Stimulated activated CD4-positive, alpha-beta T cell treated with anti-CD3 and anti-CD28 coated beads, TNF-alpha, amount 100 ng/mL, for 4 hours (primary cell): ENCODE measurements at regions not wholly inside any gene's neighbourhood (a gene's known extent, or its start where the extent isn't known, plus 50 kb on each side); places are given as distances from the start of the nearest gene placed in this dataset.
A peak's percentile ranks its signal among the peaks of the same experiment; 100 is the strongest.

Experiments used
- DNase-seq, 3 experiments: peaks; one replicate each; pipeline ENCODE4 v3.0.0-alpha.2; 2020; ENCODE audit warnings: low read depth in 3 of 3

- DNase-seq: peak in 1 of 3 experiments; percentile 7
These were observed 518.5 kb downstream of the CD83 start for GRCh38 chr6:14635934-14636591.

GRCh38 chr6:14638435-14638905 is 520.9 kb downstream of the CD83 start:
- DNase-seq: no peak

- DNase-seq: no peak
These were observed 521.6 kb downstream of the CD83 start for GRCh38 chr6:14638906-14639761.

- DNase-seq: no peak
These were observed 522.5 kb downstream of the CD83 start for GRCh38 chr6:14639983-14640599.

GRCh38 chr6:14640631-14641030 is 523.1 kb downstream of the CD83 start:
- DNase-seq: no peak

GRCh38 chr6:14641423-14642135 is 524.0 kb downstream of the CD83 start:
- no peak for DNase-seq

GRCh38 chr6:14642136-14642505 is 524.5 kb downstream of the CD83 start:
- no peak for DNase-seq

GRCh38 chr6:14642842-14643241 is 525.3 kb downstream of the CD83 start:
- no peak for DNase-seq

- DNase-seq: no peak
These were observed 526.8 kb downstream of the CD83 start for GRCh38 chr6:14644381-14644780.

GRCh38 chr6:14645221-14645620 is 527.6 kb downstream of the CD83 start:
- no peak for DNase-seq

GRCh38 chr6:14645841-14646240 is 528.3 kb downstream of the CD83 start:
- DNase-seq: no peak

GRCh38 chr6:14646371-14646770 is 528.8 kb downstream of the CD83 start:
- no peak for DNase-seq

- DNase-seq: no peak
These were observed 529.8 kb downstream of the CD83 start for GRCh38 chr6:14647357-14647756.

- DNase-seq: no peak
These were observed 535.0 kb downstream of the CD83 start for GRCh38 chr6:14652536-14652935.

GRCh38 chr6:14655201-14656061 is 537.9 kb downstream of the CD83 start:
- no peak for DNase-seq

GRCh38 chr6:14656078-14656521 is 538.5 kb downstream of the CD83 start:
- DNase-seq: no peak

GRCh38 chr6:14656649-14657048 is 539.1 kb downstream of the CD83 start:
- DNase-seq: no peak

- DNase-seq: no peak
These were observed 540.5 kb downstream of the CD83 start for GRCh38 chr6:14658030-14658429.

GRCh38 chr6:14658886-14659561 is 541.5 kb downstream of the CD83 start:
- no peak for DNase-seq

- no peak for DNase-seq
These were observed 542.3 kb downstream of the CD83 start for GRCh38 chr6:14659841-14660240.
